HepG2 (cell line): ENCODE measurements at regions not wholly inside any gene's neighbourhood (a gene's known extent, or its start where the extent isn't known, plus 50 kb on each side); places are given as distances from the start of the nearest gene placed in this dataset.

ENCODE experiments used
- ATAC-seq: fragments of 200-7000 bp; cut with Tn5 transposase; 3 replicates; pipeline ENCODE4 v1.9.1; 2020; ENCODE audit warnings: mild to moderate bottlenecking, moderate library complexity
- BruUV-seq: library from RNA; stranded (reverse); fragments of 400-500 nt; replicated peaks from 2 replicates; lab custom pipeline; 2021; lab: Mats Ljungman, UMichigan
- CTCF ChIA-PET: fragments of 300-600 bp; formaldehyde crosslinking; extraction: SDS; loops from one replicate; lab custom pipeline; 2021; ENCODE audit warnings: low total read pairs, inconsistent platforms, low intra/inter-chr PET ratio; lab: Yijun Ruan, JAX
- POLR2A ChIA-PET: fragments of 350-600 bp; sonication (Branson Sonifier 250); formaldehyde crosslinking; loops from one replicate; lab custom pipeline; 2020; ENCODE audit warnings: antibody characterized with exemption, inconsistent platforms; lab: Yijun Ruan, JAX
- DNase-seq: peaks from one replicate; pipeline ENCODE4 v3.0.0-alpha.2; 2015; ENCODE audit warnings: low spot score
- FAIRE-seq: peaks from 3 replicates; lab custom pipeline; 2011; peaks lifted over from hg19 to GRCh38; lab: Jason Lieb, UNC
- H2AFZ ChIP-seq: one replicate; pipeline ENCODE4 v1.6.1; 2011; ENCODE audit warnings: low read length, inconsistent platforms
- H3K27ac ChIP-seq: fragments of 300-600 bp; 3 replicates; pipeline ENCODE4 v1.8.0; 2011; ENCODE audit warnings: mixed run types, mild to moderate bottlenecking, mixed read lengths, low read length, inconsistent platforms; ENCODE audit not compliant: insufficient read depth; ENCODE audit errors: extremely low read length
- H3K27me3 ChIP-seq, 2 experiments: fragments of 200-600 bp in 1 of 2; 2 replicates in 1 of 2; 3 replicates in 1 of 2; pipeline versions ENCODE4 v1.6.0 to v1.8.0; 2011; ENCODE audit warnings: low read length in 2 of 2, mild to moderate bottlenecking in 2 of 2, moderate library complexity in 2 of 2, inconsistent platforms in 1 of 2; ENCODE audit not compliant: insufficient read depth in 2 of 2, control insufficient read depth in 1 of 2
- H3K36me3 ChIP-seq, 2 experiments: fragments of 200-600 bp in 1 of 2; replicated peaks in 1 of 2; 2 replicates in 1 of 2; 3 replicates in 1 of 2; pipeline versions ENCODE4 v1.5.1 to v1.8.0; 2011; ENCODE audit warnings: low read length in 2 of 2, inconsistent platforms in 1 of 2; ENCODE audit not compliant: insufficient read depth in 2 of 2, control insufficient read depth in 1 of 2
- H3K4me1 ChIP-seq: 2 replicates; pipeline ENCODE4 v1.5.1; 2012; ENCODE audit warnings: low read length, inconsistent platforms; ENCODE audit not compliant: insufficient read depth
- H3K4me2 ChIP-seq: 2 replicates; pipeline ENCODE4 v1.6.0; 2011; ENCODE audit warnings: low read depth, low read length, inconsistent platforms
- H3K4me3 ChIP-seq, 3 experiments: fragments of 200-600 bp in 1 of 3; sonication (generic), shearing (Covaris generic) in 1 of 3; replicated peaks in 1 of 3; 2 replicates each; pipeline ENCODE4 v1.5.1; 2011 to 2016; ENCODE audit warnings: low read length in 3 of 3, inconsistent platforms in 2 of 3, low read depth in 2 of 3, mild to moderate bottlenecking in 2 of 3, control low read depth in 1 of 3, mixed read lengths in 1 of 3; ENCODE audit not compliant: insufficient read depth in 1 of 3
- H3K79me2 ChIP-seq: one replicate; pipeline ENCODE4 v1.6.1; 2011; ENCODE audit warnings: low read length, inconsistent platforms; ENCODE audit not compliant: insufficient read depth
- H3K9ac ChIP-seq: 2 replicates; pipeline ENCODE4 v1.6.0; 2011; ENCODE audit warnings: mild to moderate bottlenecking, low read depth, low read length, inconsistent platforms; ENCODE audit not compliant: insufficient read depth
- H3K9me3 ChIP-seq: 2 replicates; pipeline ENCODE4 v1.5.1; 2012; ENCODE audit warnings: mild to moderate bottlenecking, low read length
- H4K20me1 ChIP-seq: 2 replicates; pipeline ENCODE4 v1.6.0; 2011; ENCODE audit warnings: inconsistent platforms, mild to moderate bottlenecking, low read length, moderate library complexity; ENCODE audit not compliant: insufficient read depth
- CEBPB ChIP-seq: IDR thresholded peaks from 2 replicates; pipeline ENCODE4 v1.6.1; 2011; ENCODE audit warnings: low read depth, low read length, improper control_type of control experiment, borderline replicate concordance
- FOXA3 ChIP-seq: IDR thresholded peaks from 2 replicates; pipeline ENCODE4 v1.6.1; 2016; ENCODE audit warnings: missing genetic modification reagents, missing compliant biosample characterization
- GABPA ChIP-seq, 2 experiments: IDR thresholded peaks; 2 replicates each; pipeline ENCODE4 v1.6.1; 2011 to 2016; ENCODE audit warnings: low read depth in 2 of 2, low read length in 1 of 2, missing biosample characterization in 1 of 2, missing genetic modification characterization in 1 of 2
- GZF1 ChIP-seq: sonication (generic); formaldehyde crosslinking; IDR thresholded peaks from 2 replicates; pipeline ENCODE4 v1.5.1; 2020; ENCODE audit warnings: mild to moderate bottlenecking, missing genetic modification reagents
- HNF4A ChIP-seq: sonication (generic); formaldehyde crosslinking; IDR thresholded peaks from 2 replicates; pipeline ENCODE4 v1.4.0; 2020; ENCODE audit warnings: missing genetic modification reagents
- RARG ChIP-seq: sonication (generic); formaldehyde crosslinking; IDR thresholded peaks from 2 replicates; pipeline ENCODE4 v1.4.0; 2020; ENCODE audit warnings: low read depth, mild to moderate bottlenecking, missing genetic modification reagents
- SCMH1 ChIP-seq: sonication (generic); formaldehyde crosslinking; IDR thresholded peaks from 2 replicates; pipeline ENCODE4 v1.9.0; 2021; ENCODE audit warnings: missing genetic modification reagents, mild to moderate bottlenecking, borderline replicate concordance
- SOX13 ChIP-seq, 3 experiments: fragments of 450-650 bp in 1 of 3; sonication (generic) in 1 of 3; formaldehyde crosslinking in 1 of 3; IDR thresholded peaks in 2 of 3; conservative IDR thresholded peaks in 1 of 3; 2 replicates each; pipeline versions ENCODE4 v1.5.0 to v1.6.1; 2016 to 2020; ENCODE audit warnings: antibody characterized with exemption in 1 of 3, mild to moderate bottlenecking in 1 of 3, missing compliant biosample characterization in 1 of 3, missing genetic modification reagents in 1 of 3, moderate library complexity in 1 of 3
- SOX6 ChIP-seq, 2 experiments: fragments of 450-650 bp in 1 of 2; sonication (generic) in 1 of 2; formaldehyde crosslinking in 1 of 2; IDR thresholded peaks; 2 replicates each; pipeline versions ENCODE4 v1.4.0 to v1.6.1; 2017 to 2020; ENCODE audit warnings: antibody characterized with exemption in 1 of 2, mild to moderate bottlenecking in 1 of 2, missing genetic modification reagents in 1 of 2
- TCF12 ChIP-seq, 2 experiments: fragments of 450-650 bp in 1 of 2; sonication (generic) in 1 of 2; formaldehyde crosslinking in 1 of 2; IDR thresholded peaks; 2 replicates each; pipeline versions ENCODE4 v1.6.1 to v1.8.0; 2017 to 2022; ENCODE audit warnings: antibody characterized with exemption in 1 of 2, mild to moderate bottlenecking in 1 of 2, missing genetic modification reagents in 1 of 2, moderate library complexity in 1 of 2
- ZNF629 ChIP-seq: sonication (generic); formaldehyde crosslinking; conservative IDR thresholded peaks from 2 replicates; pipeline ENCODE4 v1.5.0; 2020; ENCODE audit warnings: missing genetic modification reagents
- ZSCAN25 ChIP-seq: sonication (generic); formaldehyde crosslinking; IDR thresholded peaks from 2 replicates; pipeline ENCODE4 v1.8.0; 2022; ENCODE audit warnings: mild to moderate bottlenecking, missing genetic modification reagents
- WGBS: methylation state at CpG from one replicate; pipeline ENCODE4 v1.1.6; 2017; ENCODE audit warnings: low lambda C conversion rate; 5-methylcytosine and 5-hydroxymethylcytosine counted together
- in situ Hi-C: cut with HindIII; loops from 2 replicates; pipeline ENCODE4 v1.10.0; 2017; ENCODE audit warnings: low pct_unique_long_range_greater_than_20kb; ENCODE audit not compliant: extremely low pct_ligation_motif_present
- intact Hi-C: fragments of 100-400 bp; cut with micrococcal nuclease; formaldehyde crosslinking; loops from one replicate; pipeline ENCODE4 v1.10.0; 2022; ENCODE audit not compliant: unreplicated experiment
- TF ChIP-seq, protein P1 (sequence below): sonication (generic); formaldehyde crosslinking; IDR thresholded peaks from 2 replicates; pipeline ENCODE4 v1.5.1; 2020; ENCODE audit warnings: mild to moderate bottlenecking, missing genetic modification reagents, moderate library complexity

GRCh38 chr11:88433536-88434230 is 96.1 kb upstream of the CTSC start (continued):
- TF ChIP-seq GABPA (IDR thresholded peaks at IDR 0.05; ENCODE audit: low read depth, low read length): no peak
- TF ChIP-seq GABPA (CRISPR knock-in tag; IDR thresholded peaks at IDR 0.05; ENCODE audit: low read depth): no peak
- peak; percentile 50; the same call in 1 of the 2 replicates for TF ChIP-seq CEBPB
- peak; percentile 27; the same call in 1 of the 2 replicates for TF ChIP-seq HNF4A (CRISPR knock-in tag)
- TF ChIP-seq, protein P1, sequence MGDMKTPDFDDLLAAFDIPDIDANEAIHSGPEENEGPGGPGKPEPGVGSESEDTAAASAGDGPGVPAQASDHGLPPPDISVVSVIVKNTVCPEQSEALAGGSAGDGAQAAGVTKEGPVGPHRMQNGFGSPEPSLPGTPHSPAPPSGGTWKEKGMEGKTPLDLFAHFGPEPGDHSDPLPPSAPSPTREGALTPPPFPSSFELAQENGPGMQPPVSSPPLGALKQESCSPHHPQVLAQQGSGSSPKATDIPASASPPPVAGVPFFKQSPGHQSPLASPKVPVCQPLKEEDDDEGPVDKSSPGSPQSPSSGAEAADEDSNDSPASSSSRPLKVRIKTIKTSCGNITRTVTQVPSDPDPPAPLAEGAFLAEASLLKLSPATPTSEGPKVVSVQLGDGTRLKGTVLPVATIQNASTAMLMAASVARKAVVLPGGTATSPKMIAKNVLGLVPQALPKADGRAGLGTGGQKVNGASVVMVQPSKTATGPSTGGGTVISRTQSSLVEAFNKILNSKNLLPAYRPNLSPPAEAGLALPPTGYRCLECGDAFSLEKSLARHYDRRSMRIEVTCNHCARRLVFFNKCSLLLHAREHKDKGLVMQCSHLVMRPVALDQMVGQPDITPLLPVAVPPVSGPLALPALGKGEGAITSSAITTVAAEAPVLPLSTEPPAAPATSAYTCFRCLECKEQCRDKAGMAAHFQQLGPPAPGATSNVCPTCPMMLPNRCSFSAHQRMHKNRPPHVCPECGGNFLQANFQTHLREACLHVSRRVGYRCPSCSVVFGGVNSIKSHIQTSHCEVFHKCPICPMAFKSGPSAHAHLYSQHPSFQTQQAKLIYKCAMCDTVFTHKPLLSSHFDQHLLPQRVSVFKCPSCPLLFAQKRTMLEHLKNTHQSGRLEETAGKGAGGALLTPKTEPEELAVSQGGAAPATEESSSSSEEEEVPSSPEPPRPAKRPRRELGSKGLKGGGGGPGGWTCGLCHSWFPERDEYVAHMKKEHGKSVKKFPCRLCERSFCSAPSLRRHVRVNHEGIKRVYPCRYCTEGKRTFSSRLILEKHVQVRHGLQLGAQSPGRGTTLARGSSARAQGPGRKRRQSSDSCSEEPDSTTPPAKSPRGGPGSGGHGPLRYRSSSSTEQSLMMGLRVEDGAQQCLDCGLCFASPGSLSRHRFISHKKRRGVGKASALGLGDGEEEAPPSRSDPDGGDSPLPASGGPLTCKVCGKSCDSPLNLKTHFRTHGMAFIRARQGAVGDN (CRISPR knock-in tag): peak; percentile 13; the same call in 1 of the 2 replicates
- TF ChIP-seq SCMH1: no peak
- TF ChIP-seq FOXA3 (CRISPR knock-in tag): 0 out of 2 replicates have a peak, but pooled peaks have one; percentile 9

- POLR2A ChIA-PET: no interaction called here
- intact Hi-C loops: no loop called here
- no peaks in the 10 kb centered on the region for H3K9me3 ChIP-seq
- no peaks in the 10 kb centered on the region for H4K20me1 ChIP-seq
- H2AFZ ChIP-seq: no peak overlapping the region
- ATAC-seq: no peak; the same call in 1 of the 3 replicates
- no peak for FAIRE-seq
- H3K4me2 ChIP-seq: no peak overlapping the region
- H3K27me3 ChIP-seq: no peaks in the 10 kb centered on the region
- H3K4me3 ChIP-seq: no peak overlapping the region
- in situ Hi-C loops: no loop called here
- WGBS: 32% methylated on average over 9 of the region's 9 CpGs
- H3K4me1 ChIP-seq: peaks cover 36% of the 10 kb centered on the region
- H3K9ac ChIP-seq: no peak overlapping the region
- BruUV-seq: no TSS peak
- CTCF ChIA-PET: no interaction called here
- H3K79me2 ChIP-seq: no peaks in the 10 kb centered on the region
- H3K27ac ChIP-seq: no peak overlapping the region
- DNase-seq: peak; percentile 4
- H3K36me3 ChIP-seq: no peaks in the 10 kb centered on the region
- TF ChIP-seq RARG (CRISPR knock-in tag) (no peak), SOX13 (IDR thresholded peaks at IDR 0.05) (0 out of 2 replicates have a peak, but pooled peaks have one; percentile 19), SOX13 (CRISPR knock-in tag; conservative IDR thresholded peaks at IDR 0.05 in 1 of 2, IDR thresholded peaks at IDR 0.05 in 1 of 2) (peak in 1 of 2 experiments; percentile 53; a peak in 1 of 4 replicates), TCF12 (IDR thresholded peaks at IDR 0.05) (no peak), TCF12 (CRISPR knock-in tag; IDR thresholded peaks at IDR 0.05) (no peak), ZSCAN25 (no peak), GZF1 (CRISPR knock-in tag) (no peak), SOX6 (IDR thresholded peaks at IDR 0.05) (no peak), SOX6 (CRISPR knock-in tag; IDR thresholded peaks at IDR 0.05) (peak; percentile 58), ZNF629 (CRISPR knock-in tag) (no peak)
These were observed 94.3 kb upstream of the CTSC start for GRCh38 chr11:88431675-88432341.
